Ishikawa (cell line): ENCODE measurements at regions not wholly inside any gene's neighbourhood (a gene's known extent, or its start where the extent isn't known, plus 50 kb on each side); places are given as distances from the start of the nearest gene placed in this dataset.

Experiments used
- CEBPB ChIP-seq: IDR thresholded peaks from 2 replicates; pipeline ENCODE4 v1.6.1; 2012
- CREB1 ChIP-seq: IDR thresholded peaks from 2 replicates; pipeline ENCODE4 v1.6.1; 2012; ENCODE audit warnings: low read depth
- EGR1 ChIP-seq: IDR thresholded peaks from 2 replicates; pipeline ENCODE4 v1.6.1; 2012
- EP300 ChIP-seq: IDR thresholded peaks from 2 replicates; pipeline ENCODE4 v1.6.1; 2012; ENCODE audit warnings: borderline replicate concordance
- FOXM1 ChIP-seq: IDR thresholded peaks from 2 replicates; pipeline ENCODE4 v1.6.1; 2012; ENCODE audit warnings: low read depth, borderline replicate concordance
- NFIC ChIP-seq: IDR thresholded peaks from 2 replicates; pipeline ENCODE4 v1.6.1; 2012
- RAD21 ChIP-seq: IDR thresholded peaks from 2 replicates; pipeline ENCODE4 v1.6.1; 2012; ENCODE audit warnings: low read depth
- TAF1 ChIP-seq: IDR thresholded peaks from 2 replicates; pipeline ENCODE4 v1.6.1; 2012; ENCODE audit warnings: low read depth, mild to moderate bottlenecking
- TCF12 ChIP-seq: IDR thresholded peaks from 2 replicates; pipeline ENCODE4 v1.6.1; 2012; ENCODE audit warnings: low read depth
- TEAD4 ChIP-seq: IDR thresholded peaks from 2 replicates; pipeline ENCODE4 v1.6.1; 2012
- YY1 ChIP-seq: IDR thresholded peaks from 2 replicates; pipeline ENCODE4 v1.6.1; 2012; ENCODE audit warnings: low read depth
- ZBTB7A ChIP-seq: IDR thresholded peaks from 2 replicates; pipeline ENCODE4 v1.6.1; 2012; ENCODE audit warnings: low read depth
- TF ChIP-seq, protein P1 (sequence below): IDR thresholded peaks from 2 replicates; pipeline ENCODE4 v1.6.1; 2012
- TF ChIP-seq, protein P2 (sequence below): IDR thresholded peaks from 2 replicates; pipeline ENCODE4 v1.6.1; 2012; ENCODE audit warnings: low read depth, mild to moderate bottlenecking
- TF ChIP-seq, protein P3 (sequence below): IDR thresholded peaks from 2 replicates; pipeline ENCODE4 v1.6.1; 2012

DNA sequence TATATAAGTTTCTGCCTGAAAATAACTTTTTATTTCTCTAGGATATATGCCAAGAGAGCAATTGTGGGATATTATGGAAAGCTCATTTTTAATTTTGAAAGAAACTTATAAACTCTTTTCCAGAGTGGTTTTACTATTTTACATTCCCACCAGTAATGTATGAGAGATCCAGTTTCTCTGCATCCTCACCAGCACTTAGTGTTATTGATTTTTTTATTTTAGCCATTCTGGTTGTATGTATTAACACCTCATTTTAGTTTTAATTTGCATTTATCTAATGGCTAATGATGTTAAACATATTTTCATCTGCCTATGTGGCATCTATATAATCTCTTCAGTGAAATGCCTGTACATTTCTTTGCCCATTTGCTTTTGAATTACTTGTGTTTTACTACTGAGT, 597.7 kb upstream of the RAB6C start:
- TF ChIP-seq, protein P1, sequence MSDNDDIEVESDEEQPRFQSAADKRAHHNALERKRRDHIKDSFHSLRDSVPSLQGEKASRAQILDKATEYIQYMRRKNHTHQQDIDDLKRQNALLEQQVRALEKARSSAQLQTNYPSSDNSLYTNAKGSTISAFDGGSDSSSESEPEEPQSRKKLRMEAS = no peak
- no peak for TF ChIP-seq FOXM1
- no peak for TF ChIP-seq RAD21

DNA sequence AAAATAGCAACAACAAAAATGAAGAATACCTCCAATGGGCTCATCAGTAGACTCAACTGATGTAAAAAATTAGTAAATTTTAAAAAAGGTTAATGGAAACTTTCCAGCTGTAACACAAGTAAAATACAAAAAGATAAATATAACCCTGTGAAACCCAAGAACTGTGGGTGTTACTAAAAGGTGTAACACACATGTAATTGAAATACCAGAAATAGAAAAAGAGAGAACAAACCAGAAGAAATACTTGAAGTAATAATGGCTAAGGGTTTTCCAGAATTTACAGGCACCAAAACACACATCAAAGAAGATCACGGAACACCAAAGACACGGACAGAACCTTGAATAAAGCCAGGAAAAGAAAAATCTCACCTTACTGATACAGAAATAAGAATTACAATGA, 590.6 kb upstream of the RAB6C start:
- TF ChIP-seq TAF1 (no peak), CREB1 (no peak), RAD21 (no peak), TCF12 (no peak), NFIC (no peak), CEBPB (no peak), EP300 (no peak), YY1 (no peak), FOXM1 (no peak), ZBTB7A (no peak), EGR1 (no peak)
- TF ChIP-seq, protein P1 = no peak
- TF ChIP-seq, protein P2, sequence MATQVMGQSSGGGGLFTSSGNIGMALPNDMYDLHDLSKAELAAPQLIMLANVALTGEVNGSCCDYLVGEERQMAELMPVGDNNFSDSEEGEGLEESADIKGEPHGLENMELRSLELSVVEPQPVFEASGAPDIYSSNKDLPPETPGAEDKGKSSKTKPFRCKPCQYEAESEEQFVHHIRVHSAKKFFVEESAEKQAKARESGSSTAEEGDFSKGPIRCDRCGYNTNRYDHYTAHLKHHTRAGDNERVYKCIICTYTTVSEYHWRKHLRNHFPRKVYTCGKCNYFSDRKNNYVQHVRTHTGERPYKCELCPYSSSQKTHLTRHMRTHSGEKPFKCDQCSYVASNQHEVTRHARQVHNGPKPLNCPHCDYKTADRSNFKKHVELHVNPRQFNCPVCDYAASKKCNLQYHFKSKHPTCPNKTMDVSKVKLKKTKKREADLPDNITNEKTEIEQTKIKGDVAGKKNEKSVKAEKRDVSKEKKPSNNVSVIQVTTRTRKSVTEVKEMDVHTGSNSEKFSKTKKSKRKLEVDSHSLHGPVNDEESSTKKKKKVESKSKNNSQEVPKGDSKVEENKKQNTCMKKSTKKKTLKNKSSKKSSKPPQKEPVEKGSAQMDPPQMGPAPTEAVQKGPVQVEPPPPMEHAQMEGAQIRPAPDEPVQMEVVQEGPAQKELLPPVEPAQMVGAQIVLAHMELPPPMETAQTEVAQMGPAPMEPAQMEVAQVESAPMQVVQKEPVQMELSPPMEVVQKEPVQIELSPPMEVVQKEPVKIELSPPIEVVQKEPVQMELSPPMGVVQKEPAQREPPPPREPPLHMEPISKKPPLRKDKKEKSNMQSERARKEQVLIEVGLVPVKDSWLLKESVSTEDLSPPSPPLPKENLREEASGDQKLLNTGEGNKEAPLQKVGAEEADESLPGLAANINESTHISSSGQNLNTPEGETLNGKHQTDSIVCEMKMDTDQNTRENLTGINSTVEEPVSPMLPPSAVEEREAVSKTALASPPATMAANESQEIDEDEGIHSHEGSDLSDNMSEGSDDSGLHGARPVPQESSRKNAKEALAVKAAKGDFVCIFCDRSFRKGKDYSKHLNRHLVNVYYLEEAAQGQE = no peak

DNA sequence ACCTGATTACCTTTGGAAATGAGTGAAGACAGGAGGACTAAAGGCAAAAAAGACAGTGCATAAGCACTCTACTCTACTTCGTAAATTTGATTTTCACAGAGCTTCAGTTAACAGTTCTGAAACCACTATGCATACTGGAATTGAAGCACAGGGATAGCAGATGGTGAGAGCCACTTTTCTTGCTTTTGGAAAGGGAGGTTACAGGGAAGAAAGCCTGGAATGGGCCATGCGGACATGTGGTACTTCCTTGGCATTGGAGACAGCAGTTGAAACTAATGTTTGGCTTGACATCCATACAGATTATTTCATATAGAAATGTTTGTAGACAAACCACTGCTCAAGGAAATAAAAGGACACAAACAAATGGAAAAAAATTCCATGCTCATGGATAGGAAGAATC, 585.6 kb upstream of the RAB6C start:
- TF ChIP-seq TCF12 = no peak
- no peak for TF ChIP-seq EGR1
- TF ChIP-seq, protein P2 = no peak
- TF ChIP-seq, protein P1 = no peak
- no peak for TF ChIP-seq YY1
- no peak for TF ChIP-seq FOXM1
- no peak for TF ChIP-seq EP300
- TF ChIP-seq TAF1 = no peak
- no peak for TF ChIP-seq TEAD4
- no peak for TF ChIP-seq RAD21
- TF ChIP-seq, protein P3, sequence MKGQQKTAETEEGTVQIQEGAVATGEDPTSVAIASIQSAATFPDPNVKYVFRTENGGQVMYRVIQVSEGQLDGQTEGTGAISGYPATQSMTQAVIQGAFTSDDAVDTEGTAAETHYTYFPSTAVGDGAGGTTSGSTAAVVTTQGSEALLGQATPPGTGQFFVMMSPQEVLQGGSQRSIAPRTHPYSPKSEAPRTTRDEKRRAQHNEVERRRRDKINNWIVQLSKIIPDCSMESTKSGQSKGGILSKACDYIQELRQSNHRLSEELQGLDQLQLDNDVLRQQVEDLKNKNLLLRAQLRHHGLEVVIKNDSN = no peak
- no peak for TF ChIP-seq CEBPB
- TF ChIP-seq NFIC = no peak
- no peak for TF ChIP-seq ZBTB7A

DNA sequence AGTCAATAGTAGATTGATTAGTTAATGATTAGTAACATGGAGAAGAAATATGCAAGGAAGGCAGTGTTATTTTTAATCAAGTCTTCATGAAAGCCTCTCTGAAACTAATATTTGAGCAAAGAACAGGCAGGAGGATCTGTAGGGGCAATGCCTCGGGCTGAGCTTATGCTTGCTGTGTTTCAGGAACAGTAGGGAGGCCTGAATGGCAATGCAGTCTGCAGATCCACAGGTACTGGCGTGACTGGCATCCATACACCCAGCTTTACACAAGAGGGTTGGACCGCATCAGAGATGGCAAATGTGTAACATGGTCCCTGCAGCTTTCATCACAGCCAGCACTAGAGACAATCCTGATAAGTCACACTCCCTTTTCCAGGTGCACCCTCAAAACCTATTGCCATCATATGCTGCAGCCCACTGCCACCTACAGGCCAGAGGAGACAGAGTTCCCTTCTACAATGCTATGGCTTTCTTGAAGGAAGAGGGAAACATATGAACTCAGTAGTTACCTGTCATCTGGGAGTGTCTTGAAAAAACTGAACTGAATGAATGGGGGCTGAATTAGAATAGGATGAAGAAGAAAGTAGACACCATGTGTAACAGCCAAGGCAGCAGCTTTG, 582.4 kb upstream of the RAB6C start:
- TF ChIP-seq TCF12 (no peak), RAD21 (peak; percentile 88), TAF1 (no peak)

DNA sequence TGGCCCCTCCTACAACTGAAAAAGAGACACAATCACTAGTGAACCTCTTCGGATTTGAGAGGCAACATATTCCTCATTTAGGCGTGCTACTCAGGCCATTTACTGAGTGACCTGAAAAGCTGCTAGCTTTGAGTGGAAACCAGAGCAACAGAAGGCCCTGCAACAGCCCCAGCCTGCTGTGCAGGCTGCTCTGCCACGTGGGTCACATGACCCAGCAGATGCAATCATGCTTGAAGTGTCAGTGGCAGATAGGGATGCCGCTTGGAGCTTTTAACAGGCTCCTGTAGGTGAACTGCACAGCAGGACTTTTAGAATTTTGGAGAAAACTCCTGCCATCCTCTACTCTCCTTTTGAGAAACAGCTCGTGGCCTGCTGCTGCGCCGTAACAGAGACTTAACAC, 578.6 kb upstream of the RAB6C start:
- TF ChIP-seq, protein P1 = no peak
- TF ChIP-seq, protein P3 = peak; percentile 85

DNA sequence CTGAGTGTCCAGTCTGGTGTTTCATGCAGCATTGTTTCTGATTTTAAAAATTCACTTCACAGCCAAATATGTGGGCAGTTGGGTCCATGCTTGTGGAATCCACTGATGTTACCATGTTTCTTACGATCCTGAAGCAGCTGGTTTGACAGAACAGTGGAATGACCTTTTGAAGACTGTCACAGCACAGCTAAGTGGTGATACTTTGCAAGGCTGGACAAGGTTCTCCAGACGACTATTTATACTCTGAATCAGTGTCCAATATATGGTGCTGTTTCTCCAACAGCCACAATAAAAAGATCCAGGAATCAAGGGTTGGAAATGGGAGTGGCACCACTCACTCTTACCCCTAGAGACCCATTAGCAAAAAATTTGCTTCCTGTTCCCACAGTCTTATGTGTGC, 577.4 kb upstream of the RAB6C start:
- TF ChIP-seq TAF1 = no peak
- TF ChIP-seq TCF12 = no peak
- TF ChIP-seq, protein P1 = no peak
- TF ChIP-seq ZBTB7A = no peak
- TF ChIP-seq CEBPB = no peak
- no peak for TF ChIP-seq EGR1
- TF ChIP-seq, protein P2 = no peak
- TF ChIP-seq, protein P3 = no peak
- TF ChIP-seq YY1 = no peak
- no peak for TF ChIP-seq EP300
- no peak for TF ChIP-seq CREB1
- TF ChIP-seq FOXM1 = no peak
- TF ChIP-seq TEAD4 = no peak
- no peak for TF ChIP-seq NFIC
- no peak for TF ChIP-seq RAD21
